ENCODE measurements at regions not wholly inside any gene's neighbourhood (a gene's known extent, or its start where the extent isn't known, plus 50 kb on each side); places are given as distances from the start of the nearest gene placed in this dataset.
"Not testable (repeated sequence)": the region's sequence is repeated elsewhere in the genome, so short reads cannot be mapped to it uniquely, and the experiment has no call there.

GRCh38 chr22:35154937-35155387 lies 89.0 kb downstream of the ISX start:
- in situ Hi-C loops (cut with HindIII; ENCODE audit: low sequenced_read_pairs) = no loop called here
- peak; percentile 26 for DNase-seq (ENCODE audit: low read depth)
- peak; percentile 95 for TF ChIP-seq CTCF (IDR thresholded peaks at IDR 0.05; ENCODE audit: low read depth, low read length, missing control alignments)
- no peak overlapping the region for H3K4me3 ChIP-seq (ENCODE audit: low read depth, low read length)

GRCh38 chr22:35155403-35156025 lies 89.6 kb downstream of the ISX start:
- no peak for DNase-seq (ENCODE audit: low read depth)
- no peak for TF ChIP-seq CTCF (IDR thresholded peaks at IDR 0.05; ENCODE audit: low read depth, low read length, missing control alignments)
- in situ Hi-C loops (cut with HindIII; ENCODE audit: low sequenced_read_pairs) = no loop called here
- H3K4me3 ChIP-seq (ENCODE audit: low read depth, low read length) = no peak overlapping the region

- H3K4me3 ChIP-seq (ENCODE audit: low read depth, low read length) = no peak overlapping the region
- in situ Hi-C loops (cut with HindIII; ENCODE audit: low sequenced_read_pairs) = no loop called here
- no peak for DNase-seq (ENCODE audit: low read depth)
- no peak for TF ChIP-seq CTCF (IDR thresholded peaks at IDR 0.05; ENCODE audit: low read depth, low read length, missing control alignments)
Measured at GRCh38 chr22:35156945-35157344, 91.0 kb downstream of the ISX start.

- no peak for DNase-seq (ENCODE audit: low read depth)
- TF ChIP-seq CTCF (IDR thresholded peaks at IDR 0.05; ENCODE audit: low read depth, low read length, missing control alignments) = no peak
Measured at GRCh38 chr22:35158336-35158735, 92.4 kb downstream of the ISX start.

GRCh38 chr22:35159343-35159742 lies 93.4 kb downstream of the ISX start:
- in situ Hi-C loops (cut with HindIII; ENCODE audit: low sequenced_read_pairs) = no loop called here
- no peak for TF ChIP-seq CTCF (IDR thresholded peaks at IDR 0.05; ENCODE audit: low read depth, low read length, missing control alignments)
- no peak for DNase-seq (ENCODE audit: low read depth)
- no peak overlapping the region for H3K4me3 ChIP-seq (ENCODE audit: low read depth, low read length)

More at GRCh38 chr22:35158336-35158735, 92.4 kb downstream of the ISX start:
- H3K4me3 ChIP-seq (ENCODE audit: low read depth, low read length) = no peak overlapping the region
- in situ Hi-C loops (cut with HindIII; ENCODE audit: low sequenced_read_pairs) = no loop called here

- in situ Hi-C loops (cut with HindIII; ENCODE audit: low sequenced_read_pairs) = no loop called here
- TF ChIP-seq CTCF (IDR thresholded peaks at IDR 0.05; ENCODE audit: low read depth, low read length, missing control alignments) = no peak
- H3K4me3 ChIP-seq (ENCODE audit: low read depth, low read length) = no peak overlapping the region
- DNase-seq (ENCODE audit: low read depth) = no peak
Measured at GRCh38 chr22:35160268-35160667, 94.3 kb downstream of the ISX start.

GRCh38 chr22:35165896-35166295 lies 91.4 kb upstream of the HMGXB4 start:
- DNase-seq (ENCODE audit: low read depth); in situ Hi-C loops (cut with HindIII; ENCODE audit: low sequenced_read_pairs); H3K4me3 ChIP-seq (ENCODE audit: low read depth, low read length): not testable (repeated sequence)

Data from astrocyte of the cerebellum (primary cell).